ENCODE measurements at regions not wholly inside any gene's neighbourhood (a gene's known extent, or its start where the extent isn't known, plus 50 kb on each side); places are given as distances from the start of the nearest gene placed in this dataset.
A peak's percentile ranks its signal among the peaks of the same experiment; 100 is the strongest.

- no peak for DNase-seq (ENCODE audit: low read depth)
These were observed 386.6 kb upstream of the PRICKLE1 start for GRCh38 chr12:42976122-42976521.

GRCh38 chr12:42969355-42969754 lies 379.8 kb upstream of the PRICKLE1 start:
- DNase-seq (ENCODE audit: low read depth): peak; percentile 72

GRCh38 chr12:42968426-42968825 lies 378.9 kb upstream of the PRICKLE1 start:
- DNase-seq (ENCODE audit: low read depth): no peak

DNA sequence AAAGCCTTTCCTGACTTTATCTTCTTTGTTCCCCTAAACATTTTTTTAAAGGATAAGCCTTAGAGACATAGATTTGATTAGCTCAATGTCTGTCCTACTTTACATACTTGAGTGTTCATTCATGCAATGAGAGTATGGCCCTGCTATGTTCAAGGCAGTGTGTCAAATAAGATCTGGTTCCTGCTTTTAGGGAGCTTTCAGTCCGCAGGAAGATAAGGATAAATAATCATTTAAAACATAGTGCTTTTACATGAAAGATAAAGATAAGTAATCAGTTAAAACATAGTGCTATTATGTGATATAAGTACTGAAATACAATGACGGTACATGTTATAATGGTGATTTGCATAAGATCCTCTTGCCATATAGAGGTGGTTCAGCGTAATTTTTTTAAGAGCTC lies 378.3 kb upstream of the PRICKLE1 start:
- DNase-seq (ENCODE audit: low read depth): no peak

DNA sequence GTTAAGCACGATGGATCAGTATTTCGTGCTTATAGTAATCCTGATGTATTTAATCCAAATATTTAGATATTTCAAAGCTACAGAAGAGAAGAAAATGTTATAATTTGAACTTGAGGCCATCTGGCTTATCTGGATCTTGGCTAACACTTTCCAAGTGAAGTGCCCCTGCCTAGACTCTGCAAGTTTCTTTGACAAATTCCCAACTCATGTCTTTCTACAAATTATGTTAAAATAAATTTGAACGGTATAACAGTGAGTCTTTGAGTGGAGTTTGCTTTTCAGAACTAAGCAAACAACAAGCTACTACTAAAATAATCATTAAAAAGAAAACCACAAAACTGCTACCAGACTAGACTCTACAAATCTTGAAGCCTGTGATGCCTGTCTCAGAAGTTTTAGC lies 374.4 kb upstream of the PRICKLE1 start:
- no peak for DNase-seq (ENCODE audit: low read depth)

- DNase-seq (ENCODE audit: low read depth): no peak
These were observed 372.8 kb upstream of the PRICKLE1 start for GRCh38 chr12:42962384-42962783.

DNA sequence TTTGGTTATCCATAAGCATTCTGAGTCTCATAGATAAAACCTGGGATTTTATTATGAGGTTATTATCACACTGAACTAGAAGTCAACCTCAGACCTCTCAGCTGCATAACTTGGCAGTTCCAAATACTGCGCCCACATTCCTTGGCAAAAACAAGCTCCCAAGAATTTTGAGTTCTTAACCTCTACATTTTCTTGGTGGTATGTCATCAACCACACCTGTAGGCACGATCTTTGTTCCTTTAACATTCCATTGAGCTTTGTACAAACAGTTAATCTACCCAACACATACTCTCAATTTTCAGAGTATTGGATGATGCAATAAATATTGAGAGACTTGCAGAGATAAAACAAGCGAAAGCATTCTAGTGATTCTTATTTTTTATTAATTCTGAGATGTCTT lies 371.8 kb upstream of the PRICKLE1 start:
- peak; percentile 93 for DNase-seq (ENCODE audit: low read depth)

GRCh38 chr12:42960087-42960527 lies 370.6 kb upstream of the PRICKLE1 start:
- DNase-seq (ENCODE audit: low read depth): no peak

GRCh38 chr12:42958291-42958674 lies 368.7 kb upstream of the PRICKLE1 start:
- peak; percentile 70 for DNase-seq (ENCODE audit: low read depth)

DNA sequence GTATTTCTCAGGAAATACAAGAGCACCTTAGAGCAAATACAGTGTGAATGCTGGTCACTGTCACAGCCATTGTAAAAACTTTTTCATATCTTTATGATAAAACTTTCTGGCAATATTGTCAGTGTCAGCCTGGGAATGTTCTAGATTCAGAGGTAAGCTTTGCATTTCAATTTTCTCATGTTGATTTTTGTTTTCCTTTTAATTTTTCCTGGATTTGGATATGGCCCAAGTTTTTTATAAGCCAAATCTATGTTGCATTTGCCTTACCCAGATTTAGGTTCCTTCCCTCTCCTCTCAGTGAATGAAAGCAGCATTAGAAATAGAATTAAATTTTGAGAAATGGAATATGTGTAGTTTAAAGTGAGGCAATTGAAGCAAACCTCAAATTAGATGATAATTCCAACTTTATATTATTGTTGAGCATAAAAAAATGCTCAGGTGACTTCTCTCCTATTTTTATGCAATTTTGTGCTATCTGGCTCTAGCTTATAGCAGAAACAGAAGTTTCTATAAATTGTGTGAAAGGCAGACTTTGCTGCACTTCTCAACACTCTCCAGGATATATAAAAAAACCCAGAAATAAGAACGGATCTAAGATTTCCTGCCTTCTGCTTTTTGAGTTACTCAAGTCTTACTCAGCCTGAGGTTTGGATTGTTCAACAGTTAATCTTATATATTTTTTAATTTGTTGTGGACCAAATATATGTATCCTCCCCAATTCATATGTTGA lies 368.2 kb upstream of the PRICKLE1 start:
- DNase-seq (ENCODE audit: low read depth): no peak

- no peak for DNase-seq (ENCODE audit: low read depth)
These were observed 367.6 kb upstream of the PRICKLE1 start for GRCh38 chr12:42957136-42957535.

- DNase-seq (ENCODE audit: low read depth): peak; percentile 96
These were observed 363.5 kb upstream of the PRICKLE1 start for GRCh38 chr12:42953021-42953420.

- no peak for DNase-seq (ENCODE audit: low read depth)
These were observed 357.4 kb upstream of the PRICKLE1 start for GRCh38 chr12:42946871-42947381.

GRCh38 chr12:42945927-42946326 lies 356.4 kb upstream of the PRICKLE1 start:
- DNase-seq (ENCODE audit: low read depth): no peak

DNA sequence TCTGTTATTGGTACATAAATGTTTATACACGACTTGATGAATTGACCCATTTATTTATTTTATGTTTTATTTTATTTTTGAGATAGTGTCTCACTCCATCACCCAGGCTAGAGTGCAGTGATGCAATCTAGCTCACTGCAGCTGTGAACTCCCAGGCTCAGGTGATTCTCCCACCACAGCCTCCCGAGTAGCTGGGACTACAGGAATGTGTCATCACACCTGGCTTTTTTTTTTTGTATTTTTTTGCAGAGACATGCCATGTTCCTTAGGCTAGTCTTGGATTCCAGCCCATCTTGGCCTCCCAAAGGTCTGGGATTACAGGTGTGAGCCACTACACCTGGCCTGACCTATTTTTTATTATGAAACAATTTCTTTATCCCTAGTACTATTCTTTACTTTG lies 355.0 kb upstream of the PRICKLE1 start:
- DNase-seq (ENCODE audit: low read depth): no peak

DNA sequence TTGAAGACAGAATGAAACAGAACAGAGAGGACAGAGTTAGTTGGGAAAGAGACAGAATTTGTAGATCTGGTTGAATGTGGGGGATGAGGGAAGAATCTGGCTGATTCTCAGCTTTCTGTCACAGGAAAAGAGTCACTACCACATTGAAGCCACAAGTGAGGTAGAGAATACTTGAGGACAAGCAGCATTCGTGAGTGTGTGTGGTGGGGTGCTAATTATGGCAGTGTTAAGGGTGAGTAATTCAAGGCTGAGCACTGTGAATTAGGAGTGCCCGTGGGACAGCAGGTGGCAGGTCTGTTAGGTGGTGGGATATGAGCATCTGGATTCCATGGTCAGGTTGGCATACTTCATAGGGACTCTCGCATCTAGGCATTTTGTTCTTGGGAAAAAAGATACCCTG lies 347.4 kb upstream of the PRICKLE1 start:
- DNase-seq (ENCODE audit: low read depth): peak; percentile 94

DNA sequence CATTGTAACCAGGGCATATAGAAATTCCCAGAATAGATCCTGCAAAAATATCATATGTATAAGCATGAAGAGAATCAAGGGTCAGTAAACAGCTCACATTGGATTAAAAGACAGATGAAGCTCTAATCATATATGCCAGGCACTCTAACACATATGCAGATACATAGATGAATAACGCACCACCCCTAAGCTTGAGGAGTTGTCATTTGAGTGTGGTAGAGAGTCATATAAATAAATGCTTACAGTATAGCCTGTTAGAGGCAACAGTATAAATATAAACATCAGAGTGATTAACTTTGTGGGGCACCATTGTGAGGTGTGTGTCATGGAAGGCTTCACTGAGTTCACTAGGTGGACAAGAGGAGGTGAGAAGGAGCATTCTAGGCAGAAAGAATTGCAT lies 346.7 kb upstream of the PRICKLE1 start:
- peak; percentile 30 for DNase-seq (ENCODE audit: low read depth)

- DNase-seq (ENCODE audit: low read depth): peak; percentile 77
These were observed 346.2 kb upstream of the PRICKLE1 start for GRCh38 chr12:42935756-42936155.

GRCh38 chr12:42935090-42935489 lies 345.5 kb upstream of the PRICKLE1 start:
- DNase-seq (ENCODE audit: low read depth): no peak

DNA sequence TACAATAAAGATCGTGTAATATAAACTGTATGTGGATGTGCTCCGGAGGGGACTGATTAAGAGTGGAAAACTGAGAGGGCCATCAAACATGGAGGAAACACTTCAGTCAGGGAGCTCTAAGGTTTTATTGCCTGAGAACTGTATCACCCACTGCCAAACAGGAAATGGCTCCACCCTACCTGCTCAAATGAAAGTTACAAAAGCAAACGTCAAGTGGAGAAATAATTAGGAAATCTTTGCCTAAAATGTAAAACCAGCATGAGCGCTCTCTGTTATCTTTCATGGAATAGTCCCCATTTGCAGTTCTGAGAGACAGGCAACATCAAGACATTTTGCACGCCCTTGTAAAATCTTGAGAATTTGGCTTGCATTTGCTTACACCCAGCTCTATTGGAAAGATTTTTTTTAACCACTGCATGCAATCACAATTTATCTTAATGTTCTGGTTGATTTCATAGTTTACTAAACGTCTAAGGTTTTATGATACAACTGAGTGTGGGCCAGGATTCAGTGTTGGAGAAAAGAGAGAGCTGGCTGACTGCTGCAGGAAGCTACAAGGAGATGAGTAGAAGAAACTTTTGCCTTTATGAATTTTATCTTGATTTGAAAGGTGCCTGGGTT lies 344.0 kb upstream of the PRICKLE1 start:
- no peak for DNase-seq (ENCODE audit: low read depth)

DNA sequence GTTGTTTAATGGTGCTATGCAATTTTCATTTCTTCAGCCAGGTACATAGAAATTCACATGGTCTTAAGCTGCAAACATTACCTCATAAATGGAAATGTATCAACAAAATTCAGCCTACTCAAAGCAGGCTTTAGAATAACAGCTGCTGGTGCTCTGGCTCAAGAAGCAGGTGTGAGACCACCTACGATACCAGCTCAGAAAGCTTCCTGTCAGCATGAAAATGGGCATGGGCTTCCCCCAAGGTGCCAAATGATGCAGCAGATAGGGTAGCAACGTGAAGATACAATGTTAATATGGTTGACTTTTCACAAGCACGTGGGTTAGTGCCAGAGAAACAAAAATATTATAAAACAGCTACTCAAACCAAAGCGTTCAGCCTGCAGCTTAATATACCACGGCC lies 343.4 kb upstream of the PRICKLE1 start:
- DNase-seq (ENCODE audit: low read depth): no peak

- DNase-seq (ENCODE audit: low read depth): no peak
These were observed 336.7 kb upstream of the PRICKLE1 start for GRCh38 chr12:42926232-42926631.

GRCh38 chr12:42924482-42924881 lies 334.9 kb upstream of the PRICKLE1 start:
- no peak for DNase-seq (ENCODE audit: low read depth)

All from myocyte (in vitro differentiated cells).